CD4-positive, CD25-positive, alpha-beta regulatory T cell (primary cell): ENCODE measurements at regions not wholly inside any gene's neighbourhood (a gene's known extent, or its start where the extent isn't known, plus 50 kb on each side); places are given as distances from the start of the nearest gene placed in this dataset.

Experiments
- ATAC-seq, 2 donors: fragments of 150-1000 bp; cut with Tn5 transposase; one replicate each; pipeline ENCODE4 v1.10.0; 2021; ENCODE audit warnings: low read depth in 2 of 2, moderate number of reproducible peaks in 2 of 2, moderate library complexity in 1 of 2
- DNase-seq, 3 donors: peaks; one replicate each; pipeline versions ENCODE4 v3.0.0 to v3.0.0-alpha.2; 2012 to 2022; ENCODE audit warnings: mixed read lengths in 1 of 3
- H3K27ac ChIP-seq: one replicate; pipeline ENCODE4 v1.7.0; 2013; ENCODE audit warnings: mild to moderate bottlenecking, low read length; ENCODE audit not compliant: insufficient read depth, poor library complexity, severe bottlenecking
- H3K27me3 ChIP-seq: one replicate; pipeline ENCODE4 v1.7.0; 2013; ENCODE audit warnings: low read length; ENCODE audit not compliant: control insufficient read depth, insufficient read depth
- H3K36me3 ChIP-seq: one replicate; pipeline ENCODE4 v1.7.0; 2013; ENCODE audit warnings: mild to moderate bottlenecking, low read length, moderate library complexity; ENCODE audit not compliant: control insufficient read depth, insufficient read depth
- H3K4me1 ChIP-seq: 2 replicates; pipeline ENCODE4 v1.7.0; 2013; ENCODE audit warnings: mild to moderate bottlenecking, low read length; ENCODE audit not compliant: insufficient read depth, control insufficient read depth, poor library complexity, severe bottlenecking
- H3K4me3 ChIP-seq: one replicate; pipeline ENCODE4 v1.7.0; 2013; ENCODE audit warnings: low read depth, mild to moderate bottlenecking, low read length, moderate library complexity
- H3K9me3 ChIP-seq, 2 experiments: 1 replicate in 1 of 2; 2 replicates in 1 of 2; pipeline ENCODE4 v1.7.0; 2013; ENCODE audit warnings: low read length in 2 of 2, mild to moderate bottlenecking in 1 of 2, moderate library complexity in 1 of 2; ENCODE audit not compliant: control insufficient read depth in 2 of 2
- H3K27ac Mint-ChIP-seq, 3 donors: one replicate each; pipeline ENCODE4 v1.8.0; 2020 to 2022; ENCODE audit warnings: mild to moderate bottlenecking in 3 of 3, mixed read lengths in 3 of 3, moderate library complexity in 2 of 3
- H3K27me3 Mint-ChIP-seq: one replicate; pipeline ENCODE4 v1.8.0; 2022; ENCODE audit warnings: mild to moderate bottlenecking, mixed read lengths
- H3K36me3 Mint-ChIP-seq: one replicate; pipeline ENCODE4 v1.8.0; 2020; ENCODE audit warnings: mixed read lengths
- H3K4me1 Mint-ChIP-seq, 4 donors: one replicate each; pipeline ENCODE4 v1.8.0; 2020 to 2022; ENCODE audit warnings: mixed read lengths in 4 of 4, mild to moderate bottlenecking in 1 of 4
- H3K4me3 Mint-ChIP-seq, 4 donors: one replicate each; pipeline ENCODE4 v1.8.0; 2020 to 2022; ENCODE audit warnings: mild to moderate bottlenecking in 4 of 4, mixed read lengths in 4 of 4, moderate library complexity in 3 of 4
- H3K9me3 Mint-ChIP-seq, 7 donors: one replicate each; pipeline ENCODE4 v1.8.0; 2020 to 2022; ENCODE audit warnings: mixed read lengths in 7 of 7, mild to moderate bottlenecking in 3 of 7, moderate library complexity in 2 of 7

DNA sequence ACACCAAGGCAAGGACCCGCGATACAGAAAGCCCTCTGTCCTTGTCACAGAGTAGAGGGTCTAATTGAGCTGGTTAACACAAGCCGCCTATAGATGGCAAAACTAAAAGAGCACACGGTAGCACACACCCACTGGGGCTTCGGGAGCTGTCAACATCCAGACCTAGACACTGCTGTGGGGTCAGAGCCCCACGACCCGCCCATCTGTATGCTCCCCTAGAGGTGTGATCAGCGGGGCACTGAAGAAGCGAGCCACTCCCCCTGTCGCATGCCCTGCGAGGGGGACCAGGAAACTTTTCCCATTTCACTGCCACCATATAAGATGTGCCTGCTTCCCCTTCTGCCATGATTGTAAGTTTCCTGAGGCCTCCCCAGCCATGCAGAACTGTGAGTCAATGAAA lies 1255.8 kb upstream of the CDH8 start:
- no peaks in the 10 kb centered on the region for H3K36me3 ChIP-seq
- no peaks in the 10 kb centered on the region for H3K27me3 Mint-ChIP-seq
- H3K27ac ChIP-seq: no peak overlapping the region
- H3K36me3 Mint-ChIP-seq: no peaks in the 10 kb centered on the region
- H3K27ac Mint-ChIP-seq: no peak overlapping the region
- no peaks in the 10 kb centered on the region for H3K4me1 ChIP-seq
- no peaks in the 10 kb centered on the region for H3K4me1 Mint-ChIP-seq
- no peaks in the 10 kb centered on the region for H3K27me3 ChIP-seq
- no peak overlapping the region for H3K4me3 ChIP-seq
- peaks cover 3 to 4% of the 10 kb centered on the region in 2 experiments for H3K9me3 ChIP-seq
- no peak overlapping the region for H3K4me3 Mint-ChIP-seq
- no peak for ATAC-seq
- H3K9me3 Mint-ChIP-seq: peaks cover 2 to 19% (median 5%) of the 10 kb centered on the region in 7 donors
- DNase-seq: no peak

DNA sequence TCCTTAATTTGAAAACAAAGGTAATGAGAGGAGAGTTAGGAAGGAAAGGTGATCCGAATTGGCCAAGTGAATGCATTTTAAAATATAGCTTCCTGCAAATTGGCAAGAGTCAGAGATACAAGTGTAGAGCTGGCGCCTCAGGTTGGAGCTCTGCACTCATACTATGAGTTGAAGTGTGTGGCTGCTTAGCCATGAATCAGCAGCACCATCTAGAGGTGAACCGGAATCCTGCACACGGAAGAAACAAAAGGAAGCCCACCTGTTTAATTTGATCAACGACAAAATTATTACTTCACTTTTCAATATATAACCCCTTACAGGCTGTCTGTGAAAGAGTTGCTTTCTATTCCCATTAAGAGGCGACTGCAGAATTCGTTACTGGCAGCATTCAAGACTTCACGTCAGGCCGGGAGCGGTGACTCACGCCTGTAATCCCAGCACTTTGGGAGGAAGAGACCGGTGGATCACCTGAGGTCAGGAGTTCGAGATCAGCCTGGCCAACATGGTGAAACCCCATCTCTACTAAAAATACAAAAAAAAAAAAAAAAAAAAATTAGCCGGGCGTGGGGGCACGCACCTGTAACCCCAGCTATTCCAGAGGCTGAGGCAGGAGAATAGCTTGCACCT lies 1253.7 kb upstream of the CDH8 start:
- Mint-ChIP-seq H3K27me3 (no peaks in the 10 kb centered on the region), H3K9me3 (peaks cover 1 to 19% (median 5%) of the 10 kb centered on the region in 7 donors), H3K4me1 (no peaks in the 10 kb centered on the region), H3K36me3 (no peaks in the 10 kb centered on the region), H3K27ac (no peak overlapping the region), H3K4me3 (peak overlapping the region in 1 of 4 donors; percentile 91)
- H3K9me3 ChIP-seq: peaks cover 1 to 4% of the 10 kb centered on the region in 2 experiments
- H3K4me3 ChIP-seq: no peak overlapping the region
- no peak for DNase-seq
- H3K27me3 ChIP-seq: no peaks in the 10 kb centered on the region
- H3K27ac ChIP-seq: no peak overlapping the region
- no peaks in the 10 kb centered on the region for H3K4me1 ChIP-seq
- H3K36me3 ChIP-seq: no peaks in the 10 kb centered on the region
- no peak for ATAC-seq

DNA sequence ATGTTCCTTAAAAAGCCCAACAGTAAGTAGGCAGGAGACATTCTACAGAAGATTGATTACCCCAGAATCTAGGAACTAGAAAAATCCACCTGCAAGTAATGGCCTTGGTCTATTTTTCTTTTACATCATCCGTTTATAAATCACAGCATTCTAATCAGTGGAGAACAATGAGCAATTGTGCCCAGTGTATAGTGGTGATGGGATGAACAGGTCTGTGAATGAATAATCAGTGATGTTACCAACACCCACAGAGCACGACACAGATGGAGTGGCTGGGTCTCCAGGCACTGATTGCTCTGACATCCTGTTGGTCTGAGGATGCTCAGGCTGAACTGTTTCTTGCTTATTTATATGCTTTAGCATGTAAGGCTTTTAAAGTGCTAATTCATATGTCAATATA lies 1251.2 kb upstream of the CDH8 start:
- H3K4me3 Mint-ChIP-seq: no peak overlapping the region
- Histone ChIP-seq H3K27me3 (no peaks in the 10 kb centered on the region), H3K9me3 (peaks cover 1 to 4% of the 10 kb centered on the region in 2 experiments), H3K36me3 (no peaks in the 10 kb centered on the region), H3K27ac (no peak overlapping the region), H3K4me1 (no peaks in the 10 kb centered on the region), H3K4me3 (no peak overlapping the region)
- H3K36me3 Mint-ChIP-seq: no peaks in the 10 kb centered on the region
- peaks cover 0 to 16% (median 5%) of the 10 kb centered on the region in 7 donors for H3K9me3 Mint-ChIP-seq
- no peak for ATAC-seq
- no peaks in the 10 kb centered on the region for H3K4me1 Mint-ChIP-seq
- no peak for DNase-seq
- H3K27me3 Mint-ChIP-seq: no peaks in the 10 kb centered on the region
- no peak overlapping the region for H3K27ac Mint-ChIP-seq

DNA sequence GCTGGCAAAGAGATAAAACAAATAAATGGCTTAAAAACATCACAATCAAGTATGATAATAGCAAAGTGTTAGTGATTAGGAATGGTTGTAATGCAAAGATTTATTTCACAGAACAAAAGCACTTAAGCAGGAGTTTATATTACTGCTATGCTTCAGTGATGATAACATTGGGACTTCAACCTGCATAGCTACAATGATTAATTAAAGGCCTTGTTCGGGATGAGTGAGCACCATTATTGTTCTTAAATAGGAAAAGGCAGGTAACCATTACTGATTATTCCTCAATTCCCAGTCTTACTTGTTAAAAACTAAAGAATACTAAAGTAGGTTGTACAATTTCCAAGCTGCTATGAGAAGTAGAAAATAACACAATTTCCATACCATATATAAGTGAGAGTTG lies 1247.5 kb upstream of the CDH8 start:
- Mint-ChIP-seq H3K9me3 (peaks cover 3 to 19% (median 6%) of the 10 kb centered on the region in 7 donors), H3K36me3 (no peaks in the 10 kb centered on the region)
- no peak for ATAC-seq

DNA sequence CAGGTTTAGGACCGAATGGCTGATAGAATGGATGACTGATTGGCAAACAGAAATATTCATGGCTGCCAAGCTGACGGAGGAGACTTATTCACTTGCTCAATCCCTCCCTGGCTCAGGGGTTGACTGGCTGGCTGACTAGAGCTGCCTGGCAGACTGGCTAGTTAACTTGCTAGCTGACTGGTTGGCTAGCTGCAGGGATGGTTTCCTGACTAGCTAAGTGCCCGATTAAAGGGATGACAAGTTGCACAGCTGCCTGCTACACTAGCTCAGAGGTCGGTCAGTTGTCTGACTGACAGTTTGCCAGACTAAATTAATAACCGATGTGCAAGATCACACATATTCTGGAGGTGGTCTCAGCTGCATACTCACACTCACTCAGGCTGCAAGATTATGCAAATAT lies 1208.4 kb upstream of the CDH8 start:
- Mint-ChIP-seq H3K4me1 (no peaks in the 10 kb centered on the region), H3K27ac (no peak overlapping the region), H3K4me3 (no peak overlapping the region), H3K36me3 (no peaks in the 10 kb centered on the region), H3K9me3 (peaks cover 3 to 34% (median 10%) of the 10 kb centered on the region in 7 donors), H3K27me3 (no peaks in the 10 kb centered on the region)
- no peaks in the 10 kb centered on the region for H3K36me3 ChIP-seq
- H3K9me3 ChIP-seq: peaks cover 7 to 9% of the 10 kb centered on the region in 2 experiments
- H3K27ac ChIP-seq: no peak overlapping the region
- H3K27me3 ChIP-seq: no peaks in the 10 kb centered on the region
- H3K4me1 ChIP-seq: no peaks in the 10 kb centered on the region
- ATAC-seq (no peak), DNase-seq (no peak)
- no peak overlapping the region for H3K4me3 ChIP-seq

More for the DNA sequence above, 1247.5 kb upstream of the CDH8 start:
- H3K27me3 ChIP-seq: no peaks in the 10 kb centered on the region
- H3K4me3 ChIP-seq: no peak overlapping the region
- H3K27ac Mint-ChIP-seq: no peak overlapping the region
- no peak overlapping the region for H3K27ac ChIP-seq
- H3K9me3 ChIP-seq: peaks cover 0 to 1% of the 10 kb centered on the region in 2 experiments
- H3K4me3 Mint-ChIP-seq: no peak overlapping the region
- no peak for DNase-seq
- H3K4me1 ChIP-seq: no peaks in the 10 kb centered on the region
- no peaks in the 10 kb centered on the region for H3K4me1 Mint-ChIP-seq
- no peaks in the 10 kb centered on the region for H3K36me3 ChIP-seq
- H3K27me3 Mint-ChIP-seq: no peaks in the 10 kb centered on the region

DNA sequence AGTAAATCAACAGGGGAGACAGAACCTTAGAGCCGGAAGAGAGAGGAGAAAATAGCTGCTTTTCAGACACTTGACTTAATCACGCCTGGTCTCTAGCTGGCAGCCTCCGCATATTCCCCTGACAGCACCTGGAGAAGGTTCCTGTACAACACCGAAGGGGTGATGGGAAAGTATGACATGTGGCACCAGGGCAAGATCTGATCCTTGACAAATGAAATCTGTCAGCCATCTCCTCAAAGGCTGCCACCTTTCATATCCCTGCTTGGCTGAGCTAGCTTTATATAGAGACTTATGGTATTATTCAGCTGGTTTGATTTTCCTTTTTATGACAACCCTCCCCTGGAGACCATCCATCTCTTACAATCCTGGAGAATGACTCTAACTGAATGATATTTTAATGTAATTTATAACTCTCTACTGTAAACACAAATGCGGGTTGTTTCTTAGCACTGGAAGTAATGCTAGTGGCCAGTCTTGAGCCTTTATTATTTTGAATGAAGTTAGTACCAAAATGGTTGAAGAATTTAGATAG lies 1205.3 kb upstream of the CDH8 start:
- no peaks in the 10 kb centered on the region for H3K4me1 Mint-ChIP-seq
- ATAC-seq: no peak
- Histone ChIP-seq H3K36me3 (no peaks in the 10 kb centered on the region), H3K4me3 (no peak overlapping the region), H3K27ac (no peak overlapping the region), H3K27me3 (no peaks in the 10 kb centered on the region), H3K9me3 (peaks cover 6 to 9% of the 10 kb centered on the region in 2 experiments), H3K4me1 (no peaks in the 10 kb centered on the region)
- no peak for DNase-seq
- H3K27ac Mint-ChIP-seq: no peak overlapping the region
- H3K36me3 Mint-ChIP-seq: no peaks in the 10 kb centered on the region
- no peaks in the 10 kb centered on the region for H3K27me3 Mint-ChIP-seq
- H3K9me3 Mint-ChIP-seq: peaks cover 2 to 34% (median 12%) of the 10 kb centered on the region in 7 donors
- H3K4me3 Mint-ChIP-seq: no peak overlapping the region

DNA sequence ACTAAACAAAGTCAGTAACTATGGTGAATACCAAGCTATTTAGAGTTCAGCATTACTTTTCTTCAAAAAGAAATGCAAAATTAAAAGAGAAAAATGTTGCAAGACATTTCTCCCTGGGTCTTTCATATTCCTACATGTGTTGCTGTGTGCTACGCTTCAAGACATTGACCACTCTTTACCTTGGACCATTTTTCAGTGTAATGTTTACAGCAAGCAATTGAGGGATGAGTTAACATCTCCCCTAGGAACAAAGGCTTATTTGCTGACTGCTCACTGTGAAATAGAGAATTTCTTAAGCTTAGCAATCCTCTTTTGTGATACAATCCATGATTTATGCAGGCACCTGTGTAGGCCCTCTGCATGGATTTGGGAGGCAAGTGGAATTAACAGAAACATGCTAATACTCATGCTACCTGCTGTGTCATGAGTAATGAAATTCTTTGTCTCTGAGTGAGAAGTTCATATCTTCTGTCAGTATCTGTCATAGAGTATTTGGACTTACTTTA lies 1202.9 kb upstream of the CDH8 start:
- Mint-ChIP-seq H3K4me3 (no peak overlapping the region), H3K27ac (no peak overlapping the region), H3K9me3 (peaks cover 0 to 42% (median 16%) of the 10 kb centered on the region in 7 donors), H3K4me1 (no peaks in the 10 kb centered on the region), H3K36me3 (no peaks in the 10 kb centered on the region), H3K27me3 (no peaks in the 10 kb centered on the region)
- no peaks in the 10 kb centered on the region for H3K36me3 ChIP-seq
- DNase-seq (no peak), ATAC-seq (no peak)
- H3K4me1 ChIP-seq: no peaks in the 10 kb centered on the region
- no peaks in the 10 kb centered on the region for H3K27me3 ChIP-seq
- no peak overlapping the region for H3K4me3 ChIP-seq
- H3K9me3 ChIP-seq: peaks cover 6 to 13% of the 10 kb centered on the region in 2 experiments
- H3K27ac ChIP-seq: no peak overlapping the region
